NCI-H2081 (cell line): ENCODE measurements at regions not wholly inside any gene's neighbourhood (a gene's known extent, or its start where the extent isn't known, plus 50 kb on each side); places are given as distances from the start of the nearest gene placed in this dataset.

Source experiments
- DNase-seq, 2 experiments: peaks; one replicate each; lab custom pipeline; 2025; lab: John Stamatoyannopoulos, UW

DNA sequence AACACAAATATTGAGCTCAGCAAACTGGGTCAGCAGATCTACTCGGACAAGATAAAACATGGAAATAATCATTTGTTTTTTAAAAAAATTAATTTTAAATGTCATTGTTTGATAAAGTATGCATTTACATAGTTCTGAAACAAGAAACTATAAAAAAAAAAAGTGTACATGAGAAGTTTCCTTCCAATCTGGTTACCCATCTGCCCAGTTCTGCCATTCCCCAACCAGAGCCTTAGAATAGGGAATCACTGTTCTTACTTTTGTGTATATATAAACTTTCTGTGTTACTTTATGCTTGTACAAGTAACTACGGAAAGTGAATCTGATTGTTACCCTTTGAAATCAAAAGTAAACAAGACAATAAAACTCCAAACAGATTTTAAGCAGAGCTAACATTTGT, 791.4 kb downstream of the HACE1 start:
- DNase-seq: no peak

DNA sequence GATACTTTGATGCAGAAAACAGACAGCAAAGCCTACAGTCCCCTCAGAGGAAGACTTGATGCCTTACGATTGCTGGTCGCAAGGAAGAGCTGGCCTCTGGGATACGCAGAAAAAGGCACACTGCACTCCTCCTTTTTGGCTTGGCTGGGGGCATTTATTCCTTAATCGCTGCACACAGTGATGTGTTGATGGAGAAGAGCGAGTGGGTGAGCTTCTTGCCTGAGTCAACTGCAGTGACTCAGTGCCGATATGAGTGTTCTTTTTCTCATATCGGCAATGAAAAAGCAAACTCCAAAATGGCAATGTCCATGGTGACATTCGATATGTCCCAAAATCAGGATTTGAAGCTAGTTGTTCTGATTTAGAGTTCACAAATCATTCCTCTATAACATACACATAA, 794.8 kb downstream of the HACE1 start:
- DNase-seq: no peak

DNA sequence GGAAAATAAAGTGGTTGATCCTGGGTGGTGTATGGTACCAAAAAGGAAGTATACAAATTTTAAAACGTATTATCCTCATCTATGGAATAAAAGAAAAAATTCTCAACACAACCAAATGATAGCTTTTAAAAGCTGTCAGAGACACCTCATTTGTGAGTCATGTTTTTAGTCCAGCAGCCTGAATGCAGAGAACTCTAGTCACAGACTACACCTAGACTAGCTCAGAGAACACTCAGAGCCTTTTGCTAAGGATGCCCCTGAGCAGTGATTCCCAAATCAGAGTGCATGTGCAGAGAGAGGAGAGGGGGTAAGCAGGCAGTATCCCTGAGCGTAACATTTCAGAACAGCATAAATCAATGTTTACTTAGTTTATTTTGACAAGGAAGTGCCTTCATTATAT, 809.3 kb downstream of the HACE1 start:
- DNase-seq: no peak

DNA sequence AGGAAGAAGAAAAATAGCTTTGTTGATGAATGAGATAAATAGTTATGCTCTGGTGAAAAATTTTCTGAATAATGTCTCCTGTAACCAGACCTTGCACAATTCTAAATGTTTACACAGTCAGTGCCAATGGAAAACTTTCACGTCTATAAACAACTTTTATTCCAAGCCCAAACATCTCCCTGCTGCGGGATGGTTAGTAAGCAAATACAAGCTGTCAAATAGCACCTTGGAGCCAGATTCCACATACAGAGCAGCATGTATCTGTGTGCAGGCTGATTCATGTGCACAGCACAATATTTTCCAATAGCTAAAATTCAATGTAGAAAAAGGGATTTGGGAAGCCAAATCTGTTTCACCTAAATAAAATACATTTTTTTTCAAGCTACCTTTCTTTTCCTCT, 813.3 kb downstream of the HACE1 start:
- no peak for DNase-seq

DNA sequence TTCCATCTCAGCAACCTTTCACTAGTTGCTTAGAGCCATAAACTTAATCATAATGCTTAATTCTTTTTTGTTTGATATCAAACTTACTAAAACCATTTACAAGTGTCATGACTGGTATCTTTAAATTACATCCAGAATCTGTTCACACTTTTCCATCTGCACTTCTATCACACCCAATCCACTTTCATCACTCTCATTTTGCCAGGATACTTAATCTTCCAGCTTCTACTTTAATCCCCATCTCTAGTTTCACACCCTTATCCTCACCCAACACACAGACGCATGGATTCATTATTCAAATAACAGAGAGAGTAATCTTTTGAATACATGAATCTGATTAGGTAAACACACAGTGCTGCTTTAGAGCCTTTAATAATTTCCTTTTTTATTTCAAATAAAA, 828.4 kb downstream of the HACE1 start:
- no peak for DNase-seq

DNA sequence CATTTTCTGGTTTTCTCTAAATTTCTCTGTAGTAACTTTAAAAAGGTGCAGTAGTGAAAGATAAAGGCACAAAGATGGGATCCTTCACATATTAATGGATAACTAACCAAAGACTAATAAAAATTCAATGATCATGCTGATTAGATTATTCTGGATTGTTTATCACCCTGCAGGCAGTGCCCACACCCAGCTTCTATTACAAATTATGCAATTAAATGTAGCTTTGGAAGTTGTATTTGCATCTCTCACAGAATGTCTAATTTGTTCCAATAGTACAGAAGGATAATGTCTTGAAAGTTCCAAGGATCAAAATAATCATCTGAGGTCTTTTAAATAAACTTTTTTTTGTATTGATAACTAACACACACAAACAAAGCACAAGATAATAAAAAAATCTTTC, 837.6 kb downstream of the HACE1 start:
- DNase-seq: no peak

DNA sequence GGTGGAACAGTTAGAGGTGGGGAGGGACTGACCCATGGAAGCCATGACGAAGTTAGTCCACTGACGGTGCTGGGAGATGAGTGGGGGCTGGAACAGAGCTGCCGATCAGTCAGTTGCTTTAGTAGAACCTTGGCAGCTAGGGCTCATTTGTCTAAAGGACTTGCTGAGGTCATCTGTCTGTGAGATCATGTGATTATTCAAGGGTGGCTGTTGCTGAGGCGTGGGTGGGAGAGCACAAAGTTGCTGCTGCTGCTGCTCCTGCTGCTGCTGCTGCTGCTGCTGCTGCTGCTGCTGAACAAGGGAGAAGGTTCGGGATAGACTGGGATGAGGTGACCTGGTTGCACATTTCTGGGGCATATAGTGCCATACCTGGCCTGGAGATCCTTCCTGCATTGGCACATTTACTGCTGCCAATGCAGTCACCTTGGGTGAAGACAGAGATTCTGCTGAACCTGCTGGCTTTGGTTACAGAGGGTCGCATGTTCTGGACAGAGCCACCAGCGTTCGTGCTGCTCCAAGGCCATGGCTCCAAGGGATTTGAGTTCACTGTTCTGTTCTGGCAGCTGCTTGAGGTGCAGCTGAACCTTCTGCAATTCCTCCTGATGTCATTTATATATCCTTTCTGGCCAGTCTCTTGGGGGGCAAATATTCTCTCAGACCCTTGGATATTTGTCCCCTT, 840.5 kb downstream of the HACE1 start:
- DNase-seq: no peak

DNA sequence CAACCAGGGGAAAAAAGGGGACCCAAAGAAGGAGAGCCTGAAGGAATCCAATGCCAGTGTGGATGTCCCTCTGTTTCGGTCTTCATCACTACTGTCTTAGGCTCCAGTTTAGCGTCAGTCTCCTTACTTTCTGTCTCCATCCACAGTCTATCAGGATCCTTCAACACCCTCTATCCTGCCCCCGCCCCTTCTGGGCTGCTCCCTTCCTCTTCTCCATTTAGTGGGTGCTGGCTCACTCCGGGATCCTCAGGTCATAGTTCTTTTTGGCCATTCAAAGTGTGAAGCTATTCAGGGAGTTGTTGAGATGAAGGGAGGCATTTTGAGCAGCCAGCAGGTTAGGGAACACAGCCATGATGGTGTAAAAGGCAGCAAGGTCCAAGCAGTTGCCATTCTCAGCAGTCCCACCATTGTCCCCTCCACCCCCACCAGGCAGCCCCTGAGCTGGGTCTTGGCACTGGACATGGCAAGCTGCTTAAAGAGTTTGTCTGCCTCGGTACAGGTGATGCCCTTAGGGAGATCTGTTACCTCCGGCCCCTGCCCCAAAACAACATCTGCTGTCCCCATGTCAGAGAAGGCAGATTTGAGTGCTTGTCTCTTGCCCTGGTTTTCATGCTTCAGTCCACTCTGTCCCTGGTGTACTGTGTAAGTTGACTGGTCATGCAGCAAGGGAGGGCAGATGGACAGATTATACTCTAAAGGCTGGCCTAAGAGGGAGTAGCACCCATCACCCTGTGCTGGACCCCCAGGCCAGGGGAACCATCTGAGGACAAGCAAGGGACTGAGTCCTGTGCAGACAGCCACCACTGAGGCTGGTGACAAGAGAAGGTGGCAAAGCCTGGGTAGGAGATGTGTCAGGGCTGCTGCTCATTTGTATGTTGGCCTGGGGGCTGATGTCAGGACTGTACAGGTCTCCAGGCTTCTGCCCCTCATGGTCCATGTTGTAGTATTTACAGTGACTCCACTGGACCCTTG, 842.0 kb downstream of the HACE1 start:
- DNase-seq: no peak

DNA sequence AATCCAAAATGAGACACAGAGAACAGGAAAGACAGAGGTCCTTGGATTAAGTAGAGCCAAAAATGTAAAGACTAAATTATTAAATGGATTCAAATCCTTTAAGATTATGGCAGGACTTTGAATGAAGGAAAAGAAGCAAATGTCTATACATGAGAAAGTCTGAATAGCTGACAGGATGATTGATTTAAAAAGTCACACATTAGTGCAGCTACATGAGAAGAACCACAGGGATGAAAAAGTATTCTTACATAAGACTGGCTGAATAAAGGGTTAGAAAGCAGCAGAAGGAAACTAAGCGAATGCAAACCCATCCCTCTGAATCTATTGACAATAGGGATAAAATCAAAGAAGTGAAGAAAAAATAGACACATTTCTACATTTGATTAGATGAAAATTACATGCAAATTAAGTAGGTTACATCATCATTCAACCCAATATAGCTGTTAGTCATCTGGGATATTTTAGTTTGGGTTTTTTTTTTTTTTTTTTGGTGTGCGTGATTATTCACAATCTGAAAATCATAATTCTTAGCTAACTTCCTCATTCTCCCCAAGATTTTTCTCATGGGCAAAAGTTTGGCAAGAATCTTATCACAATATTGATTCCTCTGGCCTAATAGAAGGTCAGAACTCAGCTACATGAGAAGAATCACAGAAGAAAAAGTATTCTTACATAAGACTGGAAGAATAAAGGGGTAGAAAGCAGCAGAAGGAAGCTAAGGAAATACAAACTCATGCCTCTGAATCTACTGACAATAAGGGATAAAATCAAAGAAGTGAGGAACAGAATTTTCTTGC, 845.4 kb downstream of the HACE1 start:
- DNase-seq: no peak

DNA sequence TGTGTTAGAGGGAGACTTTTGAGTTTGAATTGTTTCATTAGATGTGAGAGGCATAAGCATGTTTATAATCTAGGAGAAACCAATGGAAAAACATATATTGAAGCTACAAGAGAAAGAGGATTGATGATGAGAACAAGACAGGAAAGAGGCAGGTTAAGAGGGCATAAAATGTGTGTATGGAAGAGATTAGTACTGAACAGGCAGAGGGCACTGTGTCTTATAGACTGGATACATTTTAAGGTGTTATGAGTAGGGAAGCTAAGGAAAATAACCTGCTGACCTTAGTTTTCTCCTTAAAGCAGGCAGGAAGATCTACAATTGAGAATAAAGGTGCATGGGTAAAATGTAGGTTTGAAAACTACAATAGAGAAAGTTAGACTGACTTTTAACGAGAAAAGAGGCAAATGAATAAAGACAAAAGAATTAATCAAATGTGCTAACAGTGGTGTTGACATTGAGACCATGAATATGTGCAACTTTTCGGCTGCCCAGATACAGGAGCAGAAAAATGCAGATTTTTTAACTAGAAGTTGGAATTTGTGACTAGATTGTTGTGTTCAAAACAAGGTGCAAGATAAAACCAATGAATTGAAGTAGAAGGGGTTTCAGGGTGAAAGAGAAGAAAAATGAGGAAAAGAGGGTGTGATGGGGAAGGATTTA, 846.3 kb downstream of the HACE1 start:
- DNase-seq: no peak

DNA sequence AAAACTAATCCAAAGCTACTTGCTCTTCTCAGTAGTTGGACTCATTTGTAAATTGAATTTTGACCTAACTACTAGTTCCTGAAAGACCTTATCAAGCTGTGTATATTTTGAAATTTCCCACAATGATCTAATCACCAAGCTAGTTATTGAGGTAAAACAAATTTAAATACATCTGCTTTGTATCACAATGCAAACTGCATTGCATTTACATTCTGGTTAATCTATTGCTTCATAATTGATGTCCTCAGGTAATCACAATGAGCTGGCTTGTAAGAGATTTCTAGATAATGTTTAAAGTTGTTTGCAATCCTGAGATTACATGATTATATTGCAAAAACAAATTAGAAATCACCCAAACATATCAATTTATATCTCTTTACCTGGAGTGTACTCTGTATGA, 848.8 kb downstream of the HACE1 start:
- DNase-seq: no peak

DNA sequence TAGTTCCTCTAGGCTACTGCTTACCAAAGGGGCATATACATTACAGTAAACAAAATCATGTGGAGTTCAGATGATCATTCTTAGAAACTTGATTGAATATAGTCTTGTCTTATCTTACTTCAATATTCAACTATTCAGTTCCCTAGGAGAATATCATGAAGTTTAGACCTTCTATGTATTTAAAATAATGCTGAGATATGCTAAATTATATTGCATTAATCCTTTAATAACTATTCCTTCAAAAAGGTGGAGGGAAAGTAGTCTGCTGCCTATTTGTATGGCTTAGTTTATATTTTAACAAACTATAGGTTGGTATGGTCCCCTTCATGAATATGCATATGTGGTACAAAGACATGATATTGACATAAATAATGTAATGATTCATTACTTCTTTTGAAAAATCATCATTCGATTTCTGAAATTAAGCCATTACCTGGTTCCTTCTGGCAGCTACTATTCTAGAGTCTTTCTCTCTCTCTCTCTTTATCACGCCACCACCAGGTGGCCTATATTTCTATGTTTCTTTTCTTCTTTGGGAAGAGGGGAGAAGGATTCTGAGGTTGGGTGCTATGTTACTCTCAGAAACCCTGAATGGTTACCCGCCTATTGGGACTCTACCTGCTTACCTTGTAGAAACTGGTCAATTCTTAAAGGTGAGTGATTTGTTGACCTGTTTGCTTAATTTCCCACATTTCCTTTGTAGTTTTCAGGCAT, 855.8 kb downstream of the HACE1 start:
- no peak for DNase-seq

DNA sequence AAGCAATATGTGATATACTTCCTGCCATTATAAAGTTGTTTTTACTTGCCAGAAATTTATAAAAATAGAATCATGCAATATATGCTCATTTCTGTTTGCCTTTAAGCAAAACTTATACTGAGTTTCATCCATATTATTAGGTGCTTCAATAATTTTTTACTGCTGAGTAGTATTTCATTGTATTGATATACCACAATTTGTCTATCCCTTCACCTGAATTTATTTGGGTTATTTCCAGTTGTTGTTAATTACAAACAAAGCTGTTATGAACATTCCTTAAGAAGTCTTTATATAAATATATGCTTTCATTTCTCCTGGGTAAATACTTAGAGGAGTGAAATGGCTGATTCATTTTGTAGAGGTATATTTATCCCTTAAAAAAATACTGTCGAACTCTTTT, 864.1 kb downstream of the HACE1 start:
- no peak for DNase-seq

DNA sequence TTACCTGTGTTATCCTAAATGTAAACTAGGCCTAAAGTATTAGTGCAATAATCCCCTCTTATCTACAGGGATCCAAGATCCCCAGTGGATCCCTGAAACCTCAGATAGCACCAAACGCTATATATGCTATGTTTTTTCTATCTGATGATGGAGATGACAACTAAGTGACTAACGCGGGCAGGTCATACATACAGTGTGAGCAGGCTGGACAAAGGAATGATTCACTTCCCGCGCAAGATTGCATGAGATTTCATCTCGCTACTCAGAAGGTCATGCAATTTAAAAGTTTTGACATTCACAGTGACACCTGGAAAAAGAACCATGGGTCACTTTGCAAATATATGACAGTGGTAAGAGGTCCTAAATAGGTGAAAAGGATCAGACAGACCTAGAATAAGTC, 875.9 kb downstream of the HACE1 start:
- DNase-seq: no peak

DNA sequence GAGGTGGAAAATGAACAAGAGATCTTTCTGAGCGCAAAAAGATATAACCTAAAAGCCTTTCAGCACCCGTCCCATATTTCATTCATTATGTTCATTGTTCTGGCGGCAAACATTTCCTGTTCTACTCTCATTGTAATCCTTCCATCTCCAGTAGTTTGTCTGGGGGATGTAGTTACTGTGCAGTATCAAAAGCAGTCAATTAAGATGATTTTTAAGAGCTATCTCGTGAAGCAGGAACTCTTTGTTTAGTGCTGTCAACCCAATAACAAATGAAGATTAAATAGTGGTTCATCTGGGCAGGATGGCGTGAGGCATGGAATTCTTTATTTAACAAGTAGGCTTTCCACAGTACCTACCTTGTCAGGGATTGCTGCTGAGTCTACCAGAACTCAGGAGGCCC, 876.7 kb downstream of the HACE1 start:
- DNase-seq: peak in 1 of 2 experiments; percentile 14

DNA sequence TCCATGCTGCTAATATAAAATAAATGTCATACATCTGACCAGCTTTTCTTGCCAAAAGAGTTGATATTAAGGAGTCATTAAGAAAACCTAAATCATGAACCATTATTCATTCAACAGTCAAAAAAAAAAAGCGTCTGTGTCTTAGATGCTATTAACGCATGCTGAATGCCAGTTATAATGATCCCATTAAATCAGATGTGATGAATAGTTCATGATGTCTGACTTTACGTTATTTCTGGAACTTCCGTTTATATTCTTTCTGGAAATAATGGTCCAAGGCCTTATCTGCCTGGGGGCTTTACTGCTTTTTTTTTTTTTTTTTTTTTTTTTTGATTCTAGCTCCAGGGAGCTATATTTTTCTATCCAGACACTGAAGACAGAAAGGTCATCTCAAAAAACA, 877.1 kb downstream of the HACE1 start:
- DNase-seq: no peak

DNA sequence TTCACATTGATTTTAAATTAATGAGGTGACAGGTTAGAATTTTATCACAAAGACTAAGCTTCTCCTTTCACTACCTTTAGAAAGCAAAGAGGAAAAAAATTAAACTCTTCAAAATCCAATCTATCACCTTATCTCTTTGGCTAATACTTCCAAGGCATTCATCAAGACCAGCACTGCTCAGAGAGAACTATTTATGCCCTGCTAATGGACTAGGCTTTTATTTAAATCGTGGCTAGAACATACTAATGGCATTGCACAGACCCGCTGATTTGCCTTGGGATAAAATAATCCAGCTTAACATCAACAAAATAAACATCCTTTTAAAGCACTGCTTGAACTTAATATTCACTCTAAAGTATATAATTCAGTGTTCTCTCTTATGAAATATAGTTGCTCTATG, 880.4 kb downstream of the HACE1 start:
- DNase-seq: no peak

DNA sequence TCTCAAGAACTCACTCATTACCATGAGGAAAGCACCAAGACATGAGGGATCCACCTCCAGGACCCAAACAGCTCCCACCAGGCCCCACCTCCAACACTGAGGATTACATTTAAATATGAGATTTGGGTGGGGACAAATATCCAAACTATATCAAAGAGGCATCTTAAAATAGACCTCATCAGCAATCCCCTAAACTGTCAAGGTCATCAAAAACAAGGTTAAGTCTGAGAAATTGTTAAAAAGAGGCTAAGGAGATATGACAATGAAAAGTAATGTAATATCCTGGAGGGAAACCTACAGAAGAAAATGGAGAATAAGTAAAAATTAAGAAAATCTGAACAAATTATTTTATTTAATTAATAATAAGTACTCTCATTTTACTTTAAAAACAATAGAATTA, 922.3 kb downstream of the HACE1 start:
- no peak for DNase-seq

DNA sequence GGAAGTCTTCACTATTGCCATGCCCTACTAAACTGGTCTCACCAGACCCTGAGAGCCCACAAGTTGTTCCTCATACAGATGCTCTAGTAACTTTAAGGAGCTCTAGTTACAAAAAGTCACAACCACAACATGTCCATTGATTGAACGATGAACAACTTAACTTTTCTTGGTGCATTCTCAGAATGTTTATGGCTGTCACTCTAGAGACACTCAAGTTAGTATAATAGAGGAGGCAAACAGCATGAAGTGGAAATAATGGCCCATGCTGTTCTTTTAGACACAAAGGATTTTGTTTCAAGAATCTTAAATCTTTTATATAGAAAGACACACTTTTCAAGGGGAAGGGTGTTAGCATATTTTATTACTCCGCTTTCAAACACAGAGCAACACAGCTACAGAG, 934.4 kb downstream of the HACE1 start:
- DNase-seq: no peak

DNA sequence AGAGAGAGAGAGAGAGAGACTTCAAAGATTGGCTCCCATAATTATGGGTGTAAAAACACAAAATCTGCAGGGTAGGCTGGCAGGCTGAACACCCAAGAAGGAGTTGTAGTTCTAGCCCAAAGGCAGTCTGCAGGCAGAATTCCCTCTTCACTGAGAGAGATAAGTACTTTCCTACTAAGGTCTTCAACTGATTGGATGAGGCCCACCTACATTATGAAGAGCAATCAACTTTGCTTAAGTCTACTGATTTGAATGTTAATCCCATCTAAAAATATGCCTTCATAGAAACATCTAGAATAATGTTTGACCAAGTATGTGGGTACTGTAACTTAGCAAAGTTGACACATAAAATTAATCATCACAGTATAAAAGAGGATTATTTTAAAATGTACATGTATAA, 949.7 kb downstream of the HACE1 start:
- no peak for DNase-seq

DNA sequence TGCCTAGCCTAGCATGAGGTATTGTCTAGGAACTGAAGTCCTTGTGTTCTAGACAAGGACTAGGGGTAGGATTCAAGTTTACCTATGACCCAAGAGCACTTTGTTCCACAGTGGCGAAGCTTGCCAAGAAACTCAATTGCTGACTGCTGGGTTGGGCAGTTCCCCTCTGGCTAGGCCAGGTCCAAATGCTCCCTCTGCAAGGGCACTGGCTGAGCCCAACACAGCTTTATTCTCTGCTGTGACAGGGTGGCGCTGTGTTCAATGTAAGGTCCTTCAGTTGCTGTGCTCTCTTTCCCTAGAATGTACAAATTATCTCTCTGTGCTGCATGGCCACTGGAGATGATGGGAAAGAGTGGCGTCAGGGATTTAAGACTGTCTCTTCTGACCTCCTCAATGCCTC, 950.8 kb downstream of the HACE1 start:
- no peak for DNase-seq

DNA sequence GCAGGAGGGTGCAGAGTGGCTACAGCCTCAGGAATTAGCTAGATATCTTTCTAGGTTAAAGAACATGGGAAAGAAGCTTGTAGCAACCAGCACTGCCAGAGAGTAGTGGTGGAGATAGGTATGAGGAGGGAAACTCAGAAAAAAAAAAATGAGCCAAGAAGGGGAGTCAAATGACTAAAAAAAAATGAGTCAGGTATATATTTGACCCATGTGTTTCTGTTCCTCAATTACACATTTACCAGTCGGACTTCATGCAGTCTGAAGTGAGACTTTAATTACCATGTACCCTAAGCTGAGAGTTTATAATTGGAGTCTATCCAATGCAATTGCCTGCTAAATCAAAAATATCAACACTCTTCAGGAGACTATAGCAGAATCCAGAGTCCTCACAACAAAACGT, 964.6 kb downstream of the HACE1 start:
- no peak for DNase-seq
